ENCODE measurements at regions not wholly inside any gene's neighbourhood (a gene's known extent, or its start where the extent isn't known, plus 50 kb on each side); places are given as distances from the start of the nearest gene placed in this dataset.

- TF ChIP-seq JUN (IDR thresholded peaks at IDR 0.05; ENCODE audit: borderline replicate concordance, insufficient read depth, insufficient read length, low read depth) (no peak), CTCF (IDR thresholded peaks at IDR 0.05; ENCODE audit: extremely low read depth in 1 of 2, insufficient read depth in 1 of 2, low read depth in 1 of 2, low read length in 2 of 2) (no peak), POLR2AphosphoS5 (IDR thresholded peaks at IDR 0.05; ENCODE audit: insufficient read depth, low read depth, low read length) (no peak), POLR2A (IDR thresholded peaks at IDR 0.05; ENCODE audit: low read depth, low read length) (no peak), EZH2 (IDR thresholded peaks at IDR 0.05; ENCODE audit: borderline replicate concordance, low read depth, low read length, severe bottlenecking) (no peak), MYC (IDR thresholded peaks at IDR 0.05; ENCODE audit: low read depth, low read length) (no peak)
- TF ChIP-seq, protein P1, sequence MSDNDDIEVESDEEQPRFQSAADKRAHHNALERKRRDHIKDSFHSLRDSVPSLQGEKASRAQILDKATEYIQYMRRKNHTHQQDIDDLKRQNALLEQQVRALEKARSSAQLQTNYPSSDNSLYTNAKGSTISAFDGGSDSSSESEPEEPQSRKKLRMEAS (IDR thresholded peaks at IDR 0.05; ENCODE audit: insufficient read depth, insufficient read length): no peak
Measured at GRCh38 chr2:193331676-193332075, 1136.9 kb upstream of the TMEFF2 start.

Measured in endothelial cell of umbilical vein (primary cell).